Peyer's patch (tissue), 4 donors: ENCODE measurements at regions not wholly inside any gene's neighbourhood (a gene's known extent, or its start where the extent isn't known, plus 50 kb on each side); places are given as distances from the start of the nearest gene placed in this dataset.

ENCODE experiments used
- DNase-seq, 3 donors: peaks; one replicate each; pipeline ENCODE4 v3.0.0-alpha.2; 2017 to 2019
- H3K27ac ChIP-seq, 4 donors: fragments of 200-600 bp; sonication (generic); one replicate each; pipeline ENCODE4 v1.5.1; 2016 to 2019
- H3K27me3 ChIP-seq, 2 donors: fragments of 200-600 bp; sonication (generic); one replicate each; pipeline ENCODE4 v1.5.1; 2019
- H3K36me3 ChIP-seq, 3 donors: fragments of 200-600 bp; sonication (generic); one replicate each; pipeline ENCODE4 v1.5.1; 2016 to 2019
- H3K4me1 ChIP-seq, 4 donors: fragments of 200-600 bp; sonication (generic); one replicate each; pipeline ENCODE4 v1.5.1; 2016 to 2019
- H3K4me3 ChIP-seq, 4 donors: fragments of 200-600 bp; sonication (generic); 1 replicate in 3 of 4; 2 replicates in 1 of 4; pipeline ENCODE4 v1.5.1; 2016 to 2019; ENCODE audit warnings: mild to moderate bottlenecking in 1 of 4
- H3K9me3 ChIP-seq, 4 donors: fragments of 200-600 bp; sonication (generic); one replicate each; pipeline ENCODE4 v1.5.1; 2016 to 2019; ENCODE audit warnings: mild to moderate bottlenecking in 1 of 4
- POLR2A ChIP-seq, 2 donors: fragments of 450-650 bp; IDR thresholded peaks; one replicate each; pipeline ENCODE4 v1.5.1; 2017; ENCODE audit warnings: antibody characterized with exemption in 2 of 2, mild to moderate bottlenecking in 2 of 2, moderate library complexity in 2 of 2
- TF ChIP-seq, protein P1 (sequence below), 6 experiments: fragments of 450-650 bp in 4 of 6; fragments of 200-600 bp in 2 of 6; sonication (generic) in 1 of 6; IDR thresholded peaks; one replicate each; pipeline ENCODE4 v1.5.1; 2017 to 2019; ENCODE audit warnings: antibody characterized with exemption in 6 of 6, mild to moderate bottlenecking in 3 of 6, moderate library complexity in 1 of 6

DNA sequence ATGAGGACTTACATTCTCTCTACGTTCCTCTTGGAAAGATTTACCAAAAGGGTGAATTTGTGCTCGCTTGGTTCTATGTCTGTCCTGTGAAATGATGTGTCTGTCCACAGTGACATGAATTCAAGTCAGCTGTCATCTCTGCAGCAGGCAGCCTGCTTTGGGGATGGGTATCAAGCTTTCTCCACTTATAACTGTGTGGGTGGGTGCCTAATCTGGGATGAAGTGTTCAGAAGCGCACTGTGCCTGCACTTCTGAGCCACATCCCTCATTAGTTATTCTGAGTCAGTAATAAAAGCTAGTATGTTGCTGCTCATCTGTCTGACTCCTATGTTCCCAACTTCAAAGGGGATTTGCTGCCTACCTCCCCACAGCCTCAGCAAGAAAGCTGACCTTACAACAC lies 86.1 kb upstream of the TUBA3C start:
- no peaks in the 10 kb centered on the region for H3K36me3 ChIP-seq
- no peaks in the 10 kb centered on the region for H3K4me1 ChIP-seq
- no peak overlapping the region for H3K27ac ChIP-seq
- H3K27me3 ChIP-seq = no peaks in the 10 kb centered on the region
- TF ChIP-seq, protein P1, sequence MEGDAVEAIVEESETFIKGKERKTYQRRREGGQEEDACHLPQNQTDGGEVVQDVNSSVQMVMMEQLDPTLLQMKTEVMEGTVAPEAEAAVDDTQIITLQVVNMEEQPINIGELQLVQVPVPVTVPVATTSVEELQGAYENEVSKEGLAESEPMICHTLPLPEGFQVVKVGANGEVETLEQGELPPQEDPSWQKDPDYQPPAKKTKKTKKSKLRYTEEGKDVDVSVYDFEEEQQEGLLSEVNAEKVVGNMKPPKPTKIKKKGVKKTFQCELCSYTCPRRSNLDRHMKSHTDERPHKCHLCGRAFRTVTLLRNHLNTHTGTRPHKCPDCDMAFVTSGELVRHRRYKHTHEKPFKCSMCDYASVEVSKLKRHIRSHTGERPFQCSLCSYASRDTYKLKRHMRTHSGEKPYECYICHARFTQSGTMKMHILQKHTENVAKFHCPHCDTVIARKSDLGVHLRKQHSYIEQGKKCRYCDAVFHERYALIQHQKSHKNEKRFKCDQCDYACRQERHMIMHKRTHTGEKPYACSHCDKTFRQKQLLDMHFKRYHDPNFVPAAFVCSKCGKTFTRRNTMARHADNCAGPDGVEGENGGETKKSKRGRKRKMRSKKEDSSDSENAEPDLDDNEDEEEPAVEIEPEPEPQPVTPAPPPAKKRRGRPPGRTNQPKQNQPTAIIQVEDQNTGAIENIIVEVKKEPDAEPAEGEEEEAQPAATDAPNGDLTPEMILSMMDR (IDR thresholded peaks at IDR 0.05) = no peak
- TF ChIP-seq POLR2A (IDR thresholded peaks at IDR 0.05) = no peak
- H3K9me3 ChIP-seq = no peaks in the 10 kb centered on the region
- H3K4me3 ChIP-seq = no peak overlapping the region
- no peak for DNase-seq

DNA sequence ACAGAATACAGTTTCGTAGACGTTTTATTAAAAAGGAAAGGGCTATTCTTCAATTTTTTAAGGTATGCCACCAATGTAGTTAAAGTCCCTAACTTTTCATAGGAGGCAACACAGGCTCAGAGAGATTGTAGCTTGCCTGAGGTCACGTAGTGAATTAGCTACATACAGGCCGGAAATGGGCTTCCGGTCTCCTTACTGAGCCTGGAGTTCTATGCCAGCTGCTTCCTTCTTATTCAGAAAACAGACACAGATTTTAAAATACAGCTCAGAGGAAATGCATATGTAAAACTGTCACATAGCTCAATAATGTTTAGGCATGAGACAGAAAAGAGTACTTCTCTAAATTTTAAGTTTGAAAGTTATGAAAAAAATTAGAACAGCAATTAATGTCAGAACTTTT lies 85.4 kb upstream of the TUBA3C start:
- Histone ChIP-seq H3K4me3 (no peak overlapping the region), H3K27me3 (no peaks in the 10 kb centered on the region), H3K27ac (no peak overlapping the region), H3K36me3 (no peaks in the 10 kb centered on the region), H3K9me3 (no peaks in the 10 kb centered on the region), H3K4me1 (no peaks in the 10 kb centered on the region)
- no peak for DNase-seq
- no peak for TF ChIP-seq POLR2A (IDR thresholded peaks at IDR 0.05)
- TF ChIP-seq, protein P1 (IDR thresholded peaks at IDR 0.05) = no peak

DNA sequence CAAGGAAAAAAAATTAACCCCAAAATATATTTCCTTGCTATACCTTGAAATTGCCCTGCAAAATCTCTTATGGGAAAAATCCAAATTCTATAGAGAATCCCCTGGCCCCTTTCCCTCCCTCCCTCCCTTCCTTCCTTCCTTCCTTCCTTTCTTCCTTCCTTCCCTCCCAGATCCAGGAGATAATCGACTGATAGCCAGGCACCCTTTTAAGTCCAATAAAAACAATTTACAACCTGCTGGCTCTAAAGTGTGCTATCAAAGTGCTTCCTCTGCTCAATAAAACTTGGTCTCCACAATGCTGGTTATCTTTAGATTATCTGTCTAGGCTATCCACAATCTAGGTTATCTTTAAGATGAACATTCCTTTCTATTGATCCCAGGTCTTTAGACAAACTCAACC lies 83.1 kb upstream of the TUBA3C start:
- Histone ChIP-seq H3K27ac (no peak overlapping the region), H3K9me3 (no peaks in the 10 kb centered on the region), H3K4me1 (no peaks in the 10 kb centered on the region), H3K4me3 (no peak overlapping the region), H3K36me3 (no peaks in the 10 kb centered on the region), H3K27me3 (no peaks in the 10 kb centered on the region)
- TF ChIP-seq, protein P1 (IDR thresholded peaks at IDR 0.05) = no peak
- TF ChIP-seq POLR2A (IDR thresholded peaks at IDR 0.05) = no peak
- no peak for DNase-seq

DNA sequence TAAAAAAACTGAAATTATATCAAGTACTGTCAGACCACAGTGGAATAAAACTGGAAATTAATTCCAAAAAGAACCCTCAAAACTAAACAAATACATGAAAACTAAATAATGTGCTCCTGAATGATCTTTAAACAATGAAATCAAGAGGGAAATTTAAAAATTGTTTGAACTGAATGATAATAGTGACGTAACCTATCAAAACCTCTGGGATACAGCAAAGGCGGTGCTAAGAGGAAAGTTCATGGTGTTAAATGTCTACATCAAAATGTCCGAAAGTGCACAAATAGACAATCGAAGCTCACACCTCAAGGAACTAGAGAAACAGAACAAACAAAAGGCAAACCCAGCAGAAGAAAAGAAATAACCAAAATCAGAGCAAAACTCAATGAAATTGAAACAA lies 70.8 kb upstream of the TUBA3C start:
- no peak overlapping the region for H3K27ac ChIP-seq

DNA sequence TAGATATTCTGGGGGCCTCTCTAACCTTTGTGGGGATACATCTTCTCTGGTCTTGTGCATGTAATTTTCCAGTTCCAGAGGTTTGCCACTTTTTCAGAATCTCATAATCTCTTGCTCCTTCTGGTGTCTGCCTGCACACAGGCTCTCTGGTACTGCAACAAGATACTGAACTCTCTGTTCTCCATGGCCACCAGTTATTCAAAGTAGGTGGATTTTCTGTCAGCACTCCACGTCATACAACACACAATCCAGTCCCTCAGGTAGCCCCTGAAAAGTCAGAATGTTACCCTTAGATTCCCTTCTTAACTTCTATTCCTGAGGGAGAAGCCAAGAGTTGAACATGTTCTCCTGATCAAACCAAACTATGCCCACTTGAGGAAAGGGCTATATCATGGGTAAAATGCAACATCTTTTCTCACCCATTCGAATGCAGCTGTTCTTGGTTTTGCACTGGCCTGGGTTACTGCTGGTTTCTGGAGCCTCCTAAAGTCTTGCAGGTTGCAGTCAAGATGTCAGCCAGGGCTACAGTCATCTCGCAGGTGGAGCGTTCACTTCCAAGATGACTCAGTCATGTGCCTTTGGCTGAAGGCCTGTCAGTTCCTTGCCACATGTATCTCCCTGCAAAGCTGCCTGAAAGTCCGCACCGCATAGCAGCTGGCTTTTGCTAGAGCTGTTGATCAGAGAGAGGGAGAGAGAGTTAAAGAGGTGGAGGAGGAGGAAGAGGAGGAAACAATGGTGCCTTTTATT lies 57.7 kb upstream of the TUBA3C start:
- no peaks in the 10 kb centered on the region for H3K36me3 ChIP-seq
- no peak overlapping the region for H3K4me3 ChIP-seq
- DNase-seq = no peak
- peaks cover 0 to 4% (median 0%) of the 10 kb centered on the region in 4 donors for H3K9me3 ChIP-seq
- H3K27me3 ChIP-seq = no peaks in the 10 kb centered on the region
- H3K4me1 ChIP-seq = no peaks in the 10 kb centered on the region
- no peak overlapping the region for H3K27ac ChIP-seq
- TF ChIP-seq, protein P1 (IDR thresholded peaks at IDR 0.05) = no peak
- TF ChIP-seq POLR2A (IDR thresholded peaks at IDR 0.05) = no peak

More for the DNA sequence above, 70.8 kb upstream of the TUBA3C start:
- TF ChIP-seq, protein P1 (IDR thresholded peaks at IDR 0.05) = no peak
- TF ChIP-seq POLR2A (IDR thresholded peaks at IDR 0.05) = no peak
- Histone ChIP-seq H3K36me3 (no peaks in the 10 kb centered on the region), H3K4me3 (no peak overlapping the region), H3K9me3 (no peaks in the 10 kb centered on the region), H3K4me1 (no peaks in the 10 kb centered on the region), H3K27me3 (no peaks in the 10 kb centered on the region)
- no peak for DNase-seq
